Thyroid gland (tissue), 4 donors: ENCODE measurements at regions not wholly inside any gene's neighbourhood (a gene's known extent, or its start where the extent isn't known, plus 50 kb on each side); places are given as distances from the start of the nearest gene placed in this dataset.

Source experiments
- CTCF ChIP-seq, 6 experiments: fragments of 200-600 bp in 3 of 6; fragments of 450-650 bp in 3 of 6; sonication (generic) in 3 of 6; IDR thresholded peaks; one replicate each; pipeline ENCODE4 v1.5.1; 2016 to 2019; ENCODE audit warnings: antibody characterized with exemption in 6 of 6, mild to moderate bottlenecking in 2 of 6, inconsistent platforms in 1 of 6, moderate library complexity in 1 of 6
- POLR2A ChIP-seq, 2 donors: fragments of 450-650 bp; IDR thresholded peaks; one replicate each; pipeline ENCODE4 v1.6.1; 2017; ENCODE audit warnings: antibody characterized with exemption in 2 of 2, mild to moderate bottlenecking in 2 of 2, moderate library complexity in 1 of 2

GRCh38 chr3:139122221-139122581 lies 77.5 kb upstream of the PRR23C start:
- TF ChIP-seq CTCF (IDR thresholded peaks at IDR 0.05) (no peak), POLR2A (IDR thresholded peaks at IDR 0.05) (no peak)
